ENCODE measurements at regions not wholly inside any gene's neighbourhood (a gene's known extent, or its start where the extent isn't known, plus 50 kb on each side); places are given as distances from the start of the nearest gene placed in this dataset.

DNA sequence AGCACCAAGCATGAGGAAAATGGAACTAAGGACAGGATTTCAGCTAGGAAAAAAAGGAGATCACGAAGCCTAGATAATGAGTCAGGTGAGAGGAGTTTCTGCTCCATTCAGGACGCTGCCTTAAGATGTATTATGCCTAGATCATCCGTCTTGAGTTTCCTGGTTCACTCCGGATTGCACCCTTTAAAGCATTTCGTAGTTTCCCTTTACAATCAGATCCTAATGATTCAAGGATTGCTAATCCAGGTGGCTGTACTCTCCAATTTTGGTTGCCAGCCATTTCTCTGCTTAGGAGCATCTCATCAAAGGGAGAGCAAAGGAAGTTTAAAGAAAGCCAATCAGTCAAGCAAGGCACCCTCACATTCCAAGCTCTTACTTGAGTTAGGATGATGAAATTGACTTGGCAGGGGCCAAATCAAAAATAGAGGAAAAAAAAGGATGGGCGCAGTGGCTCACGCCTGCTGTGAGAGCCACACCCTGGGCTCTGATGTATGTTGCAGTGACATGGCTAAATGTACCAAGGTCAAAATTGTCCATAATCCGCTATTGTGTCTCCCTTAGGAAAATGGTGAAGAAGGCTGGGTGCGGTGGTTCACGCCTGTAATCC, 156.9 kb upstream of the SOD1 start:
- TF ChIP-seq, protein P1, sequence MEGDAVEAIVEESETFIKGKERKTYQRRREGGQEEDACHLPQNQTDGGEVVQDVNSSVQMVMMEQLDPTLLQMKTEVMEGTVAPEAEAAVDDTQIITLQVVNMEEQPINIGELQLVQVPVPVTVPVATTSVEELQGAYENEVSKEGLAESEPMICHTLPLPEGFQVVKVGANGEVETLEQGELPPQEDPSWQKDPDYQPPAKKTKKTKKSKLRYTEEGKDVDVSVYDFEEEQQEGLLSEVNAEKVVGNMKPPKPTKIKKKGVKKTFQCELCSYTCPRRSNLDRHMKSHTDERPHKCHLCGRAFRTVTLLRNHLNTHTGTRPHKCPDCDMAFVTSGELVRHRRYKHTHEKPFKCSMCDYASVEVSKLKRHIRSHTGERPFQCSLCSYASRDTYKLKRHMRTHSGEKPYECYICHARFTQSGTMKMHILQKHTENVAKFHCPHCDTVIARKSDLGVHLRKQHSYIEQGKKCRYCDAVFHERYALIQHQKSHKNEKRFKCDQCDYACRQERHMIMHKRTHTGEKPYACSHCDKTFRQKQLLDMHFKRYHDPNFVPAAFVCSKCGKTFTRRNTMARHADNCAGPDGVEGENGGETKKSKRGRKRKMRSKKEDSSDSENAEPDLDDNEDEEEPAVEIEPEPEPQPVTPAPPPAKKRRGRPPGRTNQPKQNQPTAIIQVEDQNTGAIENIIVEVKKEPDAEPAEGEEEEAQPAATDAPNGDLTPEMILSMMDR (IDR thresholded peaks at IDR 0.05): no peak
- TF ChIP-seq POLR2AphosphoS5 (IDR thresholded peaks at IDR 0.05) (no peak), POLR2A (IDR thresholded peaks at IDR 0.05) (no peak)
